SK-N-SH (cell line): ENCODE measurements at regions not wholly inside any gene's neighbourhood (a gene's known extent, or its start where the extent isn't known, plus 50 kb on each side); places are given as distances from the start of the nearest gene placed in this dataset.

ENCODE experiments used
- CTCF ChIA-PET: fragments of 300-600, 350-600 bp; formaldehyde crosslinking; extraction: SDS; loops from one replicate; lab custom pipeline; 2021; lab: Yijun Ruan, JAX
- POLR2A ChIA-PET: fragments of 350-600 bp; sonication (Branson Sonifier 250); formaldehyde crosslinking; extraction: SDS; loops from one replicate; lab custom pipeline; 2020; ENCODE audit warnings: antibody characterized with exemption, inconsistent platforms; lab: Yijun Ruan, JAX
- DNase-seq: peaks from one replicate; pipeline ENCODE4 v3.0.0; 2012
- H2AFZ ChIP-seq: fragments of 200-600 bp; sonication (generic); 2 replicates; pipeline ENCODE4 v1.8.1; 2016; ENCODE audit warnings: antibody characterized with exemption, mild to moderate bottlenecking, low read depth
- H3F3A ChIP-seq: fragments of 200-600 bp; sonication (generic); replicated peaks from 2 replicates; pipeline ENCODE3; 2016; ENCODE audit warnings: antibody characterized with exemption, mild to moderate bottlenecking; ENCODE audit not compliant: insufficient read depth
- H3K27ac ChIP-seq, 2 experiments: fragments of 200-500 bp in 1 of 2; fragments of 200-600 bp in 1 of 2; sonication (Bioruptor generic) in 1 of 2; sonication (generic), shearing (Covaris generic) in 1 of 2; 2 replicates each; pipeline versions ENCODE4 v1.5.1 to v1.6.1; 2014 to 2016; ENCODE audit warnings: low read depth in 2 of 2, inconsistent platforms in 1 of 2, low read length in 1 of 2, mild to moderate bottlenecking in 1 of 2, mixed read lengths in 1 of 2
- H3K27me3 ChIP-seq: fragments of 200-600 bp; sonication (generic), shearing (Covaris generic); 2 replicates; pipeline ENCODE4 v1.6.1; 2016; ENCODE audit warnings: mixed run types; ENCODE audit not compliant: insufficient read depth
- H3K36me3 ChIP-seq, 2 experiments: fragments of 200-500 bp in 1 of 2; fragments of 200-600 bp in 1 of 2; sonication (Bioruptor generic) in 1 of 2; sonication (generic) in 1 of 2; replicated peaks in 1 of 2; 2 replicates each; pipeline versions ENCODE3 to v1.5.1; 2014 to 2016; ENCODE audit warnings: low read length in 1 of 2, mild to moderate bottlenecking in 1 of 2; ENCODE audit not compliant: insufficient read depth in 2 of 2, control insufficient read depth in 1 of 2
- H3K4me1 ChIP-seq, 2 experiments: fragments of 200-500 bp in 1 of 2; fragments of 200-600 bp in 1 of 2; sonication (Bioruptor generic) in 1 of 2; sonication (generic), shearing (Covaris generic) in 1 of 2; 2 replicates each; pipeline versions ENCODE4 v1.5.1 to v1.6.1; 2014 to 2016; ENCODE audit warnings: low read depth in 1 of 2, low read length in 1 of 2, mixed run types in 1 of 2; ENCODE audit not compliant: insufficient read depth in 2 of 2, control insufficient read depth in 1 of 2
- H3K4me2 ChIP-seq: fragments of 200-600 bp; sonication (generic), shearing (Covaris generic); 2 replicates; pipeline ENCODE4 v1.6.1; 2017; ENCODE audit warnings: mixed run types
- H3K4me3 ChIP-seq, 2 experiments: fragments of 200-500 bp in 1 of 2; fragments of 200-600 bp in 1 of 2; sonication (Bioruptor generic) in 1 of 2; sonication (generic), shearing (Covaris generic) in 1 of 2; 2 replicates each; pipeline versions ENCODE4 v1.5.1 to v1.8.1; 2014 to 2016; ENCODE audit warnings: low read depth in 2 of 2, inconsistent platforms in 1 of 2, low read length in 1 of 2, mild to moderate bottlenecking in 1 of 2, mixed read lengths in 1 of 2, moderate library complexity in 1 of 2
- H3K79me2 ChIP-seq: fragments of 200-600 bp; sonication (generic); 2 replicates; pipeline ENCODE4 v1.8.1; 2017; ENCODE audit warnings: mild to moderate bottlenecking; ENCODE audit not compliant: insufficient read depth
- H3K9ac ChIP-seq: fragments of 200-600 bp; sonication (generic); 2 replicates; pipeline ENCODE4 v1.6.1; 2017; ENCODE audit warnings: mixed run types
- H3K9me2 ChIP-seq: fragments of 200-600 bp; sonication (generic); 2 replicates; pipeline ENCODE4 v1.6.1; 2017; ENCODE audit warnings: mixed run types
- H3K9me3 ChIP-seq: fragments of 200-600 bp; sonication (generic); 2 replicates; pipeline ENCODE4 v1.6.1; 2017; ENCODE audit warnings: mixed run types, mild to moderate bottlenecking, moderate library complexity
- H4K20me1 ChIP-seq: fragments of 200-600 bp; sonication (generic); 2 replicates; pipeline ENCODE4 v1.6.1; 2017; ENCODE audit warnings: mild to moderate bottlenecking, mixed run types; ENCODE audit not compliant: insufficient read depth
- EZH2phosphoT487 ChIP-seq: fragments of 200-600 bp; sonication (generic); IDR thresholded peaks from 2 replicates; pipeline ENCODE4 v1.6.1; 2017; ENCODE audit warnings: low read depth, mixed run types, mild to moderate bottlenecking, antibody characterized with exemption, moderate library complexity, borderline replicate concordance
- NRF1 ChIP-seq: IDR thresholded peaks from 2 replicates; pipeline ENCODE4 v1.6.1; 2012; ENCODE audit warnings: low read depth, mild to moderate bottlenecking, low read length
- POLR2AphosphoS5 ChIP-seq: IDR thresholded peaks from 2 replicates; pipeline ENCODE4 v1.6.1; 2012; ENCODE audit warnings: low read depth, low read length
- RAD21 ChIP-seq: IDR thresholded peaks from 2 replicates; pipeline ENCODE4 v1.6.1; 2012; ENCODE audit warnings: mild to moderate bottlenecking, low read length
- RCOR1 ChIP-seq: fragments of 150-350 bp; IDR thresholded peaks from 2 replicates; pipeline ENCODE4 v1.6.1; 2017; ENCODE audit warnings: antibody characterized with exemption, low read length
- SMC3 ChIP-seq: IDR thresholded peaks from 2 replicates; pipeline ENCODE4 v1.6.1; 2012; ENCODE audit warnings: low read depth, low read length, improper control_type of control experiment
- TAF1 ChIP-seq: IDR thresholded peaks from 2 replicates; pipeline ENCODE4 v1.6.1; 2012; ENCODE audit warnings: low read depth, mild to moderate bottlenecking, low read length, moderate library complexity, borderline replicate concordance
- YY1 ChIP-seq: IDR thresholded peaks from 2 replicates; pipeline ENCODE4 v1.4.0; 2012; ENCODE audit warnings: low read depth, mild to moderate bottlenecking
- whole genome bisulfite sequencing: methylation state at CpG from one replicate; pipeline ENCODE4 v1.1.6; 2017; ENCODE audit warnings: low lambda C conversion rate; 5-methylcytosine and 5-hydroxymethylcytosine counted together
- TF ChIP-seq, protein P1 (sequence below): fragments of 200-600 bp; sonication (generic); IDR thresholded peaks from 2 replicates; pipeline ENCODE4 v1.6.1; 2017; ENCODE audit warnings: antibody characterized with exemption, mild to moderate bottlenecking, moderate library complexity
- TF ChIP-seq, protein P2 (sequence below): fragments of 150-350 bp; IDR thresholded peaks from 2 replicates; pipeline ENCODE4 v1.6.1; 2016; ENCODE audit warnings: mild to moderate bottlenecking, low read depth, low read length
- TF ChIP-seq, protein P3 (sequence below): IDR thresholded peaks from 2 replicates; pipeline ENCODE4; 2012

DNA sequence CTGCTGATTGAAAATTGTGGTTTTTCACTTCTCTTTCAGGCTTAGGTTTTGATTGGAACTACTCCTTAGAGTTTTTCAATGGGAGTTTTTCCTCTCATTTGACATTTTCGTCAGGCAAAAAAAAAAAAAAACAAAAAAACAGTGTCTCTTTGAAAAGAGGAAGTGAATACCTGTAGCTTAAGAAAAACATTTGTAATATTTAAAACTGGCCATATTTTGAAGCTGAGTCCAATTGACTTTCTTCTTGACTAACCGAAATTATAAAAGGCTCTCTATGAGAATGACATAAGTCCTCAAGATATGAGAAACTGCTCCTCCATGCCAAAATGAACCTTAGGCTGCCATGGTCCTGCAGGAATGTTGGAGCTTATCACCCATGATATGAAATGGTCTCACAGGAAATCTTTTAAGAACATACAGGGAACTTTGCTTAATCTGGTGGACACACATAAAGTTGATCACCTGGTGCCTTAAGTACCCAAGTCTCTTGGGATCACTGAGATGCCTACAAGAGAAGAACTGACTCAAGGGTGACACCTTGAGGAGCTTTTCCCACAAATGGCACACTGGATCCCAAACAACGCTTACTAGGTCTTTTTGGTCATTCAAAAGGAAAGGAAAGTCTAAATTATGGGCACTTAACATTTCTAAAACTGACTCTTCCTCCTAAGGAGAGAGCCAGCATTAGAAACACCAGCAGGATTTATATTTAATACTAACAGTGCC, 263.4 kb downstream of the CDC14C start:
- Histone ChIP-seq H3K4me3 (no peak overlapping the region), H3K79me2 (no peaks in the 10 kb centered on the region), H3K4me2 (no peak overlapping the region), H3K27ac (no peak overlapping the region), H3K9me3 (no peaks in the 10 kb centered on the region), H3K36me3 (no peaks in the 10 kb centered on the region), H3K9me2 (no peaks in the 10 kb centered on the region), H3K9ac (no peak overlapping the region), H3F3A (no peaks in the 10 kb centered on the region)
- WGBS: under 1% methylated on average over 3 of the region's 3 CpGs
- CTCF ChIA-PET: interaction anchor here (0.6 to 1.4 kb wide), 5 partner anchors 9 to 186 kb away, joined by 3 to 4 read pairs (median 3); no protein-coding TSS in a partner anchor
- no peak for DNase-seq
- POLR2A ChIA-PET: no interaction called here
- TF ChIP-seq RAD21: peak; percentile 21; the same call in 1 of the 2 replicates
- no peak for TF ChIP-seq POLR2AphosphoS5
- TF ChIP-seq NRF1: no peak
- no peak for TF ChIP-seq EZH2phosphoT487
- TF ChIP-seq, protein P1, sequence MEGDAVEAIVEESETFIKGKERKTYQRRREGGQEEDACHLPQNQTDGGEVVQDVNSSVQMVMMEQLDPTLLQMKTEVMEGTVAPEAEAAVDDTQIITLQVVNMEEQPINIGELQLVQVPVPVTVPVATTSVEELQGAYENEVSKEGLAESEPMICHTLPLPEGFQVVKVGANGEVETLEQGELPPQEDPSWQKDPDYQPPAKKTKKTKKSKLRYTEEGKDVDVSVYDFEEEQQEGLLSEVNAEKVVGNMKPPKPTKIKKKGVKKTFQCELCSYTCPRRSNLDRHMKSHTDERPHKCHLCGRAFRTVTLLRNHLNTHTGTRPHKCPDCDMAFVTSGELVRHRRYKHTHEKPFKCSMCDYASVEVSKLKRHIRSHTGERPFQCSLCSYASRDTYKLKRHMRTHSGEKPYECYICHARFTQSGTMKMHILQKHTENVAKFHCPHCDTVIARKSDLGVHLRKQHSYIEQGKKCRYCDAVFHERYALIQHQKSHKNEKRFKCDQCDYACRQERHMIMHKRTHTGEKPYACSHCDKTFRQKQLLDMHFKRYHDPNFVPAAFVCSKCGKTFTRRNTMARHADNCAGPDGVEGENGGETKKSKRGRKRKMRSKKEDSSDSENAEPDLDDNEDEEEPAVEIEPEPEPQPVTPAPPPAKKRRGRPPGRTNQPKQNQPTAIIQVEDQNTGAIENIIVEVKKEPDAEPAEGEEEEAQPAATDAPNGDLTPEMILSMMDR: peak; percentile 49
- no peak for TF ChIP-seq YY1
- no peak for TF ChIP-seq TAF1
- TF ChIP-seq, all 33 proteins: peak for 2
- Histone ChIP-seq H2AFZ (no peak overlapping the region), H3K27me3 (no peaks in the 10 kb centered on the region), H3K4me1 (no peaks in the 10 kb centered on the region), H4K20me1 (no peaks in the 10 kb centered on the region)

DNA sequence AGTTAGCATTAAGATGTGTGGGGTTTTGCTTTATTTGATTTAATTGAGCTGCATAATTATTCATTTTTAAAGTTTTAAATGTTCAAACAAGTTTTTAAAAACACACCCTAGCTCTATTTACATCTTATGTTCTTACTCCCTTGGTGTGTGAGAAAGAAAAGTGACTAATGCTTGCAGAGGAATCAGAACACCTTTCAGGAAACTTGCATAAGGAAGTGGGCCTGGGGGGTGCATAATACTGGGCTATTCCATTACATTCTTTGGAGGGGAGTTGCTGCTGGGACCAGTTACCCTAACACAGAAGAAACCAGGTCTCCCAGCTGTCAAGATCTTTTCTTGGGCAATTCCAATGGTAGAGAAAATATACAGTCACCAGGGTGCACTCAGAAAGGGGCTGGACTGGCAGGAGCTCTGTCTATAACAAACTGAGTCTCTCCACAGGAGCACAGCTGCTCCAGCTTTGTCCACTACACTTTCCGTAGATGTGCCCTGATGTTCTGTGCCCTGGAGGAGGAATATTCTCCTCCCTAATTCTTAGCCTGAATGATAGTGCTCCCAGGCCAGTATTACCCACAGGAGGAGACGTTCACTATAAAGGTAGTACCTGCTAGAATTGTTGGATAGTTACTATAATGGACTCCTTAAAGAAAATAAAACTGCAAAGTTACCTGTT, 304.2 kb downstream of the CDC14C start:
- no peaks in the 10 kb centered on the region for H3K9me3 ChIP-seq
- no peaks in the 10 kb centered on the region for H3K9me2 ChIP-seq
- H3K9ac ChIP-seq: no peak overlapping the region
- H3K27me3 ChIP-seq: no peaks in the 10 kb centered on the region
- H3K27ac ChIP-seq: no peak overlapping the region
- no peak overlapping the region for H2AFZ ChIP-seq
- no peak overlapping the region for H3K4me3 ChIP-seq
- H3K4me1 ChIP-seq: no peaks in the 10 kb centered on the region
- DNase-seq: no peak
- ChIA-PET POLR2A (no interaction called here), CTCF (no interaction called here)
- 5% methylated on average over 2 of the region's 2 CpGs for WGBS
- no peaks in the 10 kb centered on the region for H3F3A ChIP-seq
- H3K36me3 ChIP-seq: no peaks in the 10 kb centered on the region
- no peaks in the 10 kb centered on the region for H3K79me2 ChIP-seq
- H3K4me2 ChIP-seq: no peak overlapping the region
- no peaks in the 10 kb centered on the region for H4K20me1 ChIP-seq
- TF ChIP-seq, protein P2, sequence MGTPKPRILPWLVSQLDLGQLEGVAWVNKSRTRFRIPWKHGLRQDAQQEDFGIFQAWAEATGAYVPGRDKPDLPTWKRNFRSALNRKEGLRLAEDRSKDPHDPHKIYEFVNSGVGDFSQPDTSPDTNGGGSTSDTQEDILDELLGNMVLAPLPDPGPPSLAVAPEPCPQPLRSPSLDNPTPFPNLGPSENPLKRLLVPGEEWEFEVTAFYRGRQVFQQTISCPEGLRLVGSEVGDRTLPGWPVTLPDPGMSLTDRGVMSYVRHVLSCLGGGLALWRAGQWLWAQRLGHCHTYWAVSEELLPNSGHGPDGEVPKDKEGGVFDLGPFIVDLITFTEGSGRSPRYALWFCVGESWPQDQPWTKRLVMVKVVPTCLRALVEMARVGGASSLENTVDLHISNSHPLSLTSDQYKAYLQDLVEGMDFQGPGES: no peak
- TF ChIP-seq, protein P3, sequence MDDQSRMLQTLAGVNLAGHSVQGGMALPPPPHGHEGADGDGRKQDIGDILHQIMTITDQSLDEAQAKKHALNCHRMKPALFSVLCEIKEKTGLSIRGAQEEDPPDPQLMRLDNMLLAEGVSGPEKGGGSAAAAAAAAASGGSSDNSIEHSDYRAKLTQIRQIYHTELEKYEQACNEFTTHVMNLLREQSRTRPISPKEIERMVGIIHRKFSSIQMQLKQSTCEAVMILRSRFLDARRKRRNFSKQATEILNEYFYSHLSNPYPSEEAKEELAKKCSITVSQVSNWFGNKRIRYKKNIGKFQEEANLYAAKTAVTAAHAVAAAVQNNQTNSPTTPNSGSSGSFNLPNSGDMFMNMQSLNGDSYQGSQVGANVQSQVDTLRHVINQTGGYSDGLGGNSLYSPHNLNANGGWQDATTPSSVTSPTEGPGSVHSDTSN: no peak
- TF ChIP-seq RCOR1 (no peak), SMC3 (no peak)
